ENCODE measurements at regions not wholly inside any gene's neighbourhood (a gene's known extent, or its start where the extent isn't known, plus 50 kb on each side); places are given as distances from the start of the nearest gene placed in this dataset.

GRCh38 chr5:5884593-5884992 is 462.1 kb downstream of the ICE1 start:
- Histone ChIP-seq H3K36me3 (no peaks in the 10 kb centered on the region), H3K27ac (no peak overlapping the region), H3K4me1 (no peaks in the 10 kb centered on the region), H3K9me3 (no peaks in the 10 kb centered on the region), H3K4me3 (no peak overlapping the region), H3K27me3 (peaks cover 0 to 4% of the 10 kb centered on the region in 2 donors)
- WGBS, 2 donors = 93 to 98% methylated on average over 5 of the region's 5 CpGs
- no peak for DNase-seq (ENCODE audit: low spot score in 2 of 2)
- no peak for TF ChIP-seq CTCF (IDR thresholded peaks at IDR 0.05)
- TF ChIP-seq EP300 (IDR thresholded peaks at IDR 0.05) = no peak
- TF ChIP-seq POLR2A (IDR thresholded peaks at IDR 0.05) = no peak

DNA sequence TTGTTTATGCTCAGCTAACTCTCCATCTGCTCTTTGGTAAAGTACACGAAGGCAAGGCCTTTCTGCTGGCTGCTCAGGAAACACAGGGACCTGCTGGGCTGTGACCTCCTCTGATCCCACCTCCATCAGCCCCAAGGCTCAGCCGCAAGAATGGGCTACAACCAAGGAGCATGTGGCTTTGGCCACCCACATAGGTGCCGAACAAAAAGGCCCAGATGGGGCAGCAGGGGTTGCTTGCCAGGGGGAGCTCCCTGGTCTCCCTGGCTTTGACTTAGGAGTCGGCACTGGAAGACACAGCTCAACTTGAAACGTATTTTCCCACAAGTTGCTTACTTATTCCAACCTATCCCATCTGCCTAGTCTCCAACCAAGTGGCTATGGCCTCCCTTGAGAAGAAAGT is 461.1 kb downstream of the ICE1 start:
- Histone ChIP-seq H3K4me1 (no peaks in the 10 kb centered on the region), H3K27ac (no peak overlapping the region), H3K9me3 (no peaks in the 10 kb centered on the region), H3K4me3 (no peak overlapping the region), H3K27me3 (peaks cover 0 to 4% of the 10 kb centered on the region in 2 donors), H3K36me3 (no peaks in the 10 kb centered on the region)
- TF ChIP-seq POLR2A (IDR thresholded peaks at IDR 0.05) (no peak), EP300 (IDR thresholded peaks at IDR 0.05) (no peak), CTCF (IDR thresholded peaks at IDR 0.05) (no peak)
- WGBS, 2 donors = 70 to 71% methylated on average over 4 of the region's 5 CpGs
- DNase-seq (ENCODE audit: low spot score in 2 of 2) = no peak

- H3K27ac ChIP-seq = no peak overlapping the region
- 54 to 62% methylated on average over 5 of the region's 5 CpGs for WGBS, 2 donors
- no peaks in the 10 kb centered on the region for H3K9me3 ChIP-seq
- no peak for DNase-seq (ENCODE audit: low spot score in 2 of 2)
- H3K27me3 ChIP-seq = peaks cover 0 to 4% of the 10 kb centered on the region in 2 donors
- no peak overlapping the region for H3K4me3 ChIP-seq
- no peaks in the 10 kb centered on the region for H3K36me3 ChIP-seq
- H3K4me1 ChIP-seq = no peaks in the 10 kb centered on the region
- no peak for TF ChIP-seq POLR2A (IDR thresholded peaks at IDR 0.05)
- TF ChIP-seq EP300 (IDR thresholded peaks at IDR 0.05) = no peak
- no peak for TF ChIP-seq CTCF (IDR thresholded peaks at IDR 0.05)
These were observed 460.7 kb downstream of the ICE1 start for GRCh38 chr5:5883146-5883545.

GRCh38 chr5:5882706-5883105 is 460.2 kb downstream of the ICE1 start:
- no peak for DNase-seq (ENCODE audit: low spot score in 2 of 2)
- Histone ChIP-seq H3K27ac (no peak overlapping the region), H3K36me3 (no peaks in the 10 kb centered on the region), H3K4me3 (no peak overlapping the region), H3K27me3 (peaks cover 0 to 4% of the 10 kb centered on the region in 2 donors), H3K9me3 (no peaks in the 10 kb centered on the region), H3K4me1 (no peaks in the 10 kb centered on the region)
- no peak for TF ChIP-seq EP300 (IDR thresholded peaks at IDR 0.05)
- no peak for TF ChIP-seq POLR2A (IDR thresholded peaks at IDR 0.05)
- TF ChIP-seq CTCF (IDR thresholded peaks at IDR 0.05) = no peak
- 80 to 85% methylated on average over 6 of the region's 6 CpGs for WGBS, 2 donors

- Histone ChIP-seq H3K4me3 (no peak overlapping the region), H3K27ac (no peak overlapping the region), H3K4me1 (no peaks in the 10 kb centered on the region), H3K36me3 (no peaks in the 10 kb centered on the region), H3K27me3 (no peaks in the 10 kb centered on the region), H3K9me3 (no peaks in the 10 kb centered on the region)
- DNase-seq (ENCODE audit: low spot score in 2 of 2) = no peak
- 65 to 72% methylated on average over 5 of the region's 5 CpGs for WGBS, 2 donors
- TF ChIP-seq CTCF (IDR thresholded peaks at IDR 0.05) = no peak
- no peak for TF ChIP-seq POLR2A (IDR thresholded peaks at IDR 0.05)
- TF ChIP-seq EP300 (IDR thresholded peaks at IDR 0.05) = no peak
These were observed 458.8 kb downstream of the ICE1 start for GRCh38 chr5:5881294-5881693.
